H9 (cell line): ENCODE measurements at regions not wholly inside any gene's neighbourhood (a gene's known extent, or its start where the extent isn't known, plus 50 kb on each side); places are given as distances from the start of the nearest gene placed in this dataset.
"Not testable (repeated sequence)": the region's sequence is repeated elsewhere in the genome, so short reads cannot be mapped to it uniquely, and the experiment has no call there.

Experiments
- DNase-seq: peaks from one replicate; pipeline ENCODE4 v3.0.0-alpha.2; 2017
- H2AFZ ChIP-seq: one replicate; pipeline ENCODE4 v1.6.1; 2013; ENCODE audit warnings: mild to moderate bottlenecking, low read length, control low read depth, moderate library complexity
- H2AK5ac ChIP-seq: 2 replicates; pipeline ENCODE4 v1.6.1; 2013; ENCODE audit warnings: low read length, control low read depth, mixed read lengths; ENCODE audit not compliant: insufficient read length
- H2BK120ac ChIP-seq: one replicate; pipeline ENCODE4 v1.6.1; 2013; ENCODE audit warnings: low read depth, mild to moderate bottlenecking, low read length, control low read depth, inconsistent platforms; ENCODE audit not compliant: poor library complexity, severe bottlenecking
- H2BK12ac ChIP-seq: 2 replicates; pipeline ENCODE4 v1.6.1; 2013; ENCODE audit warnings: low read length, control low read depth, mixed read lengths, low read depth; ENCODE audit not compliant: insufficient read length
- H2BK15ac ChIP-seq: 2 replicates; pipeline ENCODE4 v1.6.1; 2013; ENCODE audit warnings: low read depth, low read length, control low read depth
- H2BK20ac ChIP-seq: one replicate; pipeline ENCODE4 v1.6.1; 2013; ENCODE audit warnings: low read depth, mild to moderate bottlenecking, low read length, control low read depth, inconsistent platforms; ENCODE audit not compliant: poor library complexity, severe bottlenecking
- H2BK5ac ChIP-seq: 2 replicates; pipeline ENCODE4 v1.6.1; 2013; ENCODE audit warnings: low read length, control low read depth, mixed read lengths; ENCODE audit not compliant: insufficient read length
- H3K14ac ChIP-seq: 2 replicates; pipeline ENCODE4 v1.6.1; 2013; ENCODE audit warnings: low read length, control low read depth; ENCODE audit not compliant: insufficient read depth
- H3K18ac ChIP-seq: 2 replicates; pipeline ENCODE4 v1.6.1; 2013; ENCODE audit warnings: low read depth, mild to moderate bottlenecking, mixed read lengths, low read length, control low read depth; ENCODE audit not compliant: insufficient read length
- H3K23ac ChIP-seq: 2 replicates; pipeline ENCODE4 v1.6.1; 2013; ENCODE audit warnings: low read length, control low read depth, mixed read lengths, low read depth; ENCODE audit not compliant: insufficient read length
- H3K23me2 ChIP-seq: 2 replicates; pipeline ENCODE4 v1.6.1; 2013; ENCODE audit warnings: low read depth, mild to moderate bottlenecking, mixed read lengths, low read length, control low read depth; ENCODE audit not compliant: insufficient read length, poor library complexity, severe bottlenecking
- H3K27ac ChIP-seq: 2 replicates; pipeline ENCODE4 v1.5.1; 2013; ENCODE audit warnings: low read length, control low read depth, mixed read lengths, low read depth; ENCODE audit not compliant: insufficient read length
- H3K27me3 ChIP-seq: 2 replicates; pipeline ENCODE4 v1.6.1; 2013; ENCODE audit warnings: low read length, control low read depth, inconsistent platforms; ENCODE audit not compliant: insufficient read depth
- H3K4ac ChIP-seq: 2 replicates; pipeline ENCODE4 v1.6.1; 2013; ENCODE audit warnings: low read depth, mild to moderate bottlenecking, control low read depth, inconsistent platforms, low read length, moderate library complexity
- H3K4me1 ChIP-seq: 2 replicates; pipeline ENCODE4 v1.6.1; 2013; ENCODE audit warnings: low read length, control low read depth, inconsistent platforms; ENCODE audit not compliant: insufficient read depth
- H3K4me2 ChIP-seq: 2 replicates; pipeline ENCODE4 v1.6.1; 2013; ENCODE audit warnings: low read length, control low read depth, mixed read lengths; ENCODE audit not compliant: insufficient read length, insufficient read depth
- H3K56ac ChIP-seq: 2 replicates; pipeline ENCODE4 v1.6.1; 2013; ENCODE audit warnings: low read depth, mild to moderate bottlenecking, mixed read lengths, low read length, control low read depth; ENCODE audit not compliant: insufficient read length
- H3K79me1 ChIP-seq: 2 replicates; pipeline ENCODE4 v1.6.1; 2013; ENCODE audit warnings: low read depth, mild to moderate bottlenecking, moderate library complexity, low read length, control low read depth, inconsistent platforms; ENCODE audit not compliant: insufficient read depth, poor library complexity, severe bottlenecking
- H3K79me2 ChIP-seq: 2 replicates; pipeline ENCODE4 v1.6.1; 2013; ENCODE audit warnings: low read length, control low read depth, inconsistent platforms; ENCODE audit not compliant: insufficient read depth
- H3K9ac ChIP-seq: 2 replicates; pipeline ENCODE4 v1.6.1; 2013; ENCODE audit warnings: low read length, control low read depth, mixed read lengths; ENCODE audit not compliant: insufficient read length; ENCODE audit errors: extremely low read depth
- H3K9me3 ChIP-seq: one replicate; pipeline ENCODE4 v1.6.1; 2013; ENCODE audit warnings: low read depth, low read length, inconsistent platforms; ENCODE audit not compliant: control insufficient read depth
- H3T11ph ChIP-seq: one replicate; pipeline ENCODE4 v1.6.1; 2013; ENCODE audit warnings: mild to moderate bottlenecking, low read length, control low read depth, inconsistent platforms
- H4K20me1 ChIP-seq: one replicate; pipeline ENCODE4 v1.6.1; 2013; ENCODE audit not compliant: control insufficient read depth, insufficient read length, insufficient read depth
- H4K5ac ChIP-seq: 2 replicates; pipeline ENCODE4 v1.6.1; 2013; ENCODE audit warnings: low read depth, mild to moderate bottlenecking, mixed read lengths, low read length, control low read depth; ENCODE audit not compliant: insufficient read length
- H4K8ac ChIP-seq: replicated peaks from 2 replicates; pipeline ENCODE4 v1.6.1; 2013; ENCODE audit warnings: low read length, control low read depth, mixed read lengths, low read depth; ENCODE audit not compliant: insufficient read length
- H4K91ac ChIP-seq: 2 replicates; pipeline ENCODE4 v1.6.1; 2013; ENCODE audit warnings: low read depth, mild to moderate bottlenecking, moderate library complexity, mixed read lengths, low read length, control low read depth; ENCODE audit not compliant: insufficient read length
- H3K27ac Mint-ChIP-seq, 3 experiments: 2 replicates in 2 of 3; 3 replicates in 1 of 3; pipeline ENCODE4 v1.8.0; 2020 to 2021; ENCODE audit warnings: mixed read lengths in 3 of 3, mild to moderate bottlenecking in 1 of 3, moderate library complexity in 1 of 3
- H3K27me3 Mint-ChIP-seq: 2 replicates; pipeline ENCODE4 v1.8.0; 2021; ENCODE audit warnings: low read depth, mild to moderate bottlenecking, moderate library complexity, mixed read lengths
- H3K36me3 Mint-ChIP-seq, 3 experiments: 2 replicates in 2 of 3; 3 replicates in 1 of 3; pipeline ENCODE4 v1.8.0; 2020 to 2021; ENCODE audit warnings: low read depth in 3 of 3, mixed read lengths in 3 of 3; ENCODE audit not compliant: insufficient read depth in 1 of 3
- H3K4me1 Mint-ChIP-seq, 2 experiments: 2 replicates each; pipeline ENCODE4 v1.8.0; 2020; ENCODE audit warnings: mixed read lengths in 2 of 2
- H3K4me3 Mint-ChIP-seq, 2 experiments: 2 replicates in 1 of 2; 3 replicates in 1 of 2; pipeline ENCODE4 v1.8.0; 2020 to 2021; ENCODE audit warnings: mild to moderate bottlenecking in 2 of 2, mixed read lengths in 2 of 2, moderate library complexity in 1 of 2
- H3K9me3 Mint-ChIP-seq, 2 experiments: 2 replicates in 1 of 2; 3 replicates in 1 of 2; pipeline ENCODE4 v1.8.0; 2020; ENCODE audit warnings: mild to moderate bottlenecking in 2 of 2, mixed read lengths in 2 of 2, moderate library complexity in 1 of 2
- CTCF ChIP-seq: fragments of 200-600 bp; sonication (generic); conservative IDR thresholded peaks from 3 replicates; pipeline ENCODE4 v1.8.0; 2021; ENCODE audit warnings: antibody characterized with exemption, mild to moderate bottlenecking
- WGBS: extraction: QIAGEN DNeasy Blood & Tissue Kit; methylation state at CpG from one replicate; pipeline ENCODE4 v1.1.7; 2013; ENCODE audit warnings: missing lambda C conversion rate, low lambda C conversion rate, mixed read lengths; ENCODE audit not compliant: insufficient read length; ENCODE audit errors: extremely low coverage; 5-methylcytosine and 5-hydroxymethylcytosine counted together

- Histone ChIP-seq H3K23me2 (no peaks in the 10 kb centered on the region), H3K14ac (no peak overlapping the region), H2BK12ac (no peak overlapping the region), H3K9ac (no peak overlapping the region), H3K4ac (no peak overlapping the region), H3K18ac (no peak overlapping the region), H3K79me1 (no peaks in the 10 kb centered on the region), H3K4me2 (no peak overlapping the region), H2BK5ac (no peak overlapping the region), H2BK120ac (no peak overlapping the region), H3T11ph (no peak overlapping the region), H3K27ac (no peak overlapping the region), H2BK20ac (no peak overlapping the region), H4K8ac (no peak overlapping the region), H2BK15ac (no peak overlapping the region), H4K91ac (no peak overlapping the region), H3K27me3 (no peaks in the 10 kb centered on the region), H3K9me3 (no peaks in the 10 kb centered on the region), H3K79me2 (no peaks in the 10 kb centered on the region), H4K5ac (no peak overlapping the region), H2AFZ (no peak overlapping the region), H3K4me1 (no peaks in the 10 kb centered on the region; the same call in 1 of the 2 replicates), H4K20me1 (no peaks in the 10 kb centered on the region), H3K23ac (no peak overlapping the region), H2AK5ac (no peak overlapping the region), H3K56ac (no peak overlapping the region)
- Mint-ChIP-seq H3K27me3 (peaks cover 43% of the 10 kb centered on the region), H3K36me3 (no peaks in the 10 kb centered on the region), H3K4me3 (no peak overlapping the region), H3K27ac (no peak overlapping the region), H3K4me1 (peaks cover 8 to 10% of the 10 kb centered on the region in 2 experiments), H3K9me3 (no peaks in the 10 kb centered on the region; a peak in 1 of 5 replicates)
- DNase-seq, result no peak
- TF ChIP-seq CTCF, result no peak
- WGBS, result no CpG with 5 or more reads among the region's 18 CpGs
Measured at GRCh38 chr2:121069434-121069969, 215.5 kb downstream of the TFCP2L1 start.

- H3K27me3 Mint-ChIP-seq, result peaks cover 38% of the 10 kb centered on the region
- not testable (repeated sequence) for H3K79me1 ChIP-seq, H3K14ac ChIP-seq, H3K9me3 Mint-ChIP-seq, H3K4me3 Mint-ChIP-seq, H3K36me3 Mint-ChIP-seq, H2BK12ac ChIP-seq, H3K4me2 ChIP-seq, H2BK120ac ChIP-seq, DNase-seq, H2AK5ac ChIP-seq, H3K4ac ChIP-seq, H3K27me3 ChIP-seq, H3K56ac ChIP-seq, H3K4me1 ChIP-seq, H3K79me2 ChIP-seq, H4K5ac ChIP-seq, H3K23ac ChIP-seq, H3T11ph ChIP-seq, H2BK5ac ChIP-seq, H4K91ac ChIP-seq, H4K20me1 ChIP-seq, H2BK20ac ChIP-seq, H3K27ac ChIP-seq, H2AFZ ChIP-seq, H3K9ac ChIP-seq, H3K23me2 ChIP-seq, H4K8ac ChIP-seq, H3K9me3 ChIP-seq, H3K18ac ChIP-seq, H3K27ac Mint-ChIP-seq, H2BK15ac ChIP-seq
- H3K4me1 Mint-ChIP-seq, result peaks cover 8 to 11% of the 10 kb centered on the region in 2 experiments
- no CpG with 5 or more reads among the region's 11 CpGs for WGBS
Measured at GRCh38 chr2:121070061-121070460, 214.9 kb downstream of the TFCP2L1 start.
